ENCODE measurements at regions not wholly inside any gene's neighbourhood (a gene's known extent, or its start where the extent isn't known, plus 50 kb on each side); places are given as distances from the start of the nearest gene placed in this dataset.

DNA sequence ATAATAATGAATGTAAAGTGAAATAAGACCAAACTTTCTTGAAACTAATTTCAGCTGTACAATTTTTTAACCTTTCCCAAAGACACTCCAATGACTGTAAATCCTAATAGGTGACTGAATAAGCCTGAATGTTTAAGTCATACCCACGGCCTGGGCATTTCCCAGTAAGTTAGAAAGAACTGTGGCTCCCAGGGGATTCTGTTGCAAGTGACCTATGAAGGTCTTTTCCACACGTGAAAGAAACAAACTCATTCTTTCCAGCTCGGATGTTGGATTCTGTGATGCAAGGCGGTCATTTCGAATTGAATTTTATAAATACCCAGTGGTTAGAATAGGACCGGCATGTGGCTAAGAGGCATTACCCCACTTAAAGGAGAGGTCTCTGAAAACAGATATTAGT is 1134.4 kb downstream of the GALC start:
- DNase-seq: no peak

DNA sequence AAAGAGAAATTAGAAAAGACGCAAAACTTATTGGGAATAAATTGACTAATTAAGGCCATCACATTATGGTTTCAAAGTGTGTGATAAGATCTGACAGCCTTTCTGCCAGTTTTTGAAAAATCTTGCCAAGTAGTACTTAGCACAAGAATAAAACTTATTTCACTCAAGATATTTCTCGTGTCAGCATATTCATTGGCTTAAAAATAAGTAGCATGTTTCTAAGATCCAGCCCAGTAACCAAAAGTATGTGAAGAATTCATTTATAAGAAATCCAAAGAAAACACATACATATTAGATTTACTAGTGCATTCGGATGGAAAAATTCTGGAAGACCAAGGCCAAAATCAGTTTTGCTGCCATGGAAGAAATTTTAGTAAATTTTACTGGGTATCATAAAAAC is 1135.0 kb downstream of the GALC start:
- DNase-seq: no peak

- no peak for DNase-seq
Measured at GRCh38 chr14:86852530-86852929, 1140.5 kb downstream of the GALC start.

DNA sequence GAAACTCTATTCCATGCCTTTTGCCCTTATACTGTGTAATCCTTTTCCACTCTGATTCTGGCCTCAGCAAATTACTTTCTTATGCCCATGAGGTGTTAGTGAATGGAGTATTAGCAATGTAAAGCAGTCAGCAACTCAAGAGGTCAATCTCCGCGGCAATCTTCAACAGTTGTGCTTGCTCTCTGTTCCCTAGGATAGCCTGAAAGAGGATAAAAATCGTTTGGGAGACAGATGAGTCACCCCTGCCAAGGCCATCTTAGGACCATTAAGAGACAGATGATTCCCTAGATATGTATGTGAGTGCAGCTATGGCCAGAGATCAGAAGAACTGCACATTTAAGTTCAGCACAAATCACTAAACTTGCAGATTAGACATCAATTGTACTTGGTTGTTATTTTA is 1145.8 kb downstream of the GALC start:
- no peak for DNase-seq

DNA sequence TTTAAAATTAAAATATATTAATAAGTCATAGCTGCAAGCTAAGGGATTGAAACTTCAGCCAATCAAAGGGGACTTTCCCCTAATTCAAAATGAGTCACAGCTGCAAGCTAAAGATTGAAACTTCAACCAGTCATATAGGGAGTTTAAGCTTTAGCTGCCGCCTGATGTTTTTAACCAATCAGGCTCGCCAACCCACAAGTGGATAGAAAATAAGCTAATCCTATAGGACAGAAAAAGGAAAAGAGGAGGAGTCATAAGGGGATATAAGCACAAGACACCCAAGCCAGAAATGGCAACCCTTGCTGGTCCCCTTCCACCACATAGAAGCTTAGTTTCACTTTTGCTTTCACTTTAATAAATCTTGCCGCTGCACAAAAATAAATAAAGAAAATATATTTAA is 1154.6 kb downstream of the GALC start:
- no peak for DNase-seq

GRCh38 chr14:86826661-86827060 is 1166.3 kb downstream of the GALC start:
- DNase-seq: no peak

GRCh38 chr14:86824167-86824566 is 1168.8 kb downstream of the GALC start:
- DNase-seq: no peak

DNA sequence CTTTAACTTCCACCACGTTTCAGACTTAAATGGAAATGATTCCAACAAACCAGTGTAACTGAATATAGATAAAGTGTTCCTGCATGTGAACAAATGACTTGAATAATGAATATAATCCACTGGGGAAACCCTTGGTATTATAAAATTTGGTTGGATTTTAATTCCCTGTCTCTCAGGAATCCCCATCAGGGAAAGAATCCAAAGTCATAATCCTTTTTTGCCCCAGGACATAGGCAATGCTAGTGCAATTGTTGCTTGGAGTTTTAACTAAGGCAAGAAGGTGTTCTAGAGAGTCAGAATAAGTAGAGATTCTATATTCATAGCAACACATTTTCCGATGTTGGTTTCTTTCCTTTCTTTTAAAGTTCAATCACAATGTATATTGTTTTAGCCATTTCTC is 1169.4 kb downstream of the GALC start:
- DNase-seq: no peak

GRCh38 chr14:86815341-86815740 is 1177.6 kb downstream of the GALC start:
- no peak for DNase-seq

DNA sequence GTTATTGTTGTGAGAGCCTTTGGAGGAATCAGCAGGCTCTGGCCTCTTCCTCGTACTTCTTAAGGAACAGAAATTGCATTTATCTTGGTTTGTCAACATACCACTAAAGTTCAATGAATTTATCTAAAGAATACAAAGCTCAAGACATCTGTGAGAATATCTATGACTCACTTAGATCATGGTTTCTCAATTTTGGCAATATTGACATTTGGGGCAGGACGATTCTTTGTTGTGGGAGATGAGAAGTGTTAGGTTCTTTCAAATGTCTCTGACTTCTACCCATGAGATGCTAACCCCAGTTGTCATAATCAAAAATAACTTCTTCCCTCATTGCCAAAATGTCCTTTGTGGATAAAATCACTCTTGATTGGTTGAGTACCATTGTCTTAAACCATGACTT is 1190.3 kb downstream of the GALC start:
- DNase-seq: no peak

DNA sequence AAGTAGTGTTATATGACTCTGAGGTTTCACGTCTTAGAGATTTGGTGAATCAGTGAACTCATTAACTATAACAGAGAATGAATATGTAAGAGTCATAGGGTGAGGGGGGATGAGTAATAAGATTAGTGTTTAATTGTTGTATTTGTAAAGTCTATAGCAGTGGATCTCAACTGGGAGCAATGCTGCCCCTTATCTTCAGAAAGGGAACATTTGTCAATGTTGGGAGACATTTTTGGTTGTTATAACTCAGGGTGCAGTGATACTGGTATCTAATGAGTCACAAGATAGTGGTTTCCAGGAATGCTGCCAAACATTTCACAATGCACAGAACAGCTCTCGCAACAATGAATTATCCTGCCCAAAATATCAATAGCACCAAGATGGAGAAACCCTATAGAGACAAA is 1193.7 kb downstream of the GALC start:
- DNase-seq: no peak

- no peak for DNase-seq
Measured at GRCh38 chr14:86798330-86798729, 1194.7 kb downstream of the GALC start.

GRCh38 chr14:86797075-86797351 is 1196.0 kb downstream of the GALC start:
- DNase-seq: no peak

DNA sequence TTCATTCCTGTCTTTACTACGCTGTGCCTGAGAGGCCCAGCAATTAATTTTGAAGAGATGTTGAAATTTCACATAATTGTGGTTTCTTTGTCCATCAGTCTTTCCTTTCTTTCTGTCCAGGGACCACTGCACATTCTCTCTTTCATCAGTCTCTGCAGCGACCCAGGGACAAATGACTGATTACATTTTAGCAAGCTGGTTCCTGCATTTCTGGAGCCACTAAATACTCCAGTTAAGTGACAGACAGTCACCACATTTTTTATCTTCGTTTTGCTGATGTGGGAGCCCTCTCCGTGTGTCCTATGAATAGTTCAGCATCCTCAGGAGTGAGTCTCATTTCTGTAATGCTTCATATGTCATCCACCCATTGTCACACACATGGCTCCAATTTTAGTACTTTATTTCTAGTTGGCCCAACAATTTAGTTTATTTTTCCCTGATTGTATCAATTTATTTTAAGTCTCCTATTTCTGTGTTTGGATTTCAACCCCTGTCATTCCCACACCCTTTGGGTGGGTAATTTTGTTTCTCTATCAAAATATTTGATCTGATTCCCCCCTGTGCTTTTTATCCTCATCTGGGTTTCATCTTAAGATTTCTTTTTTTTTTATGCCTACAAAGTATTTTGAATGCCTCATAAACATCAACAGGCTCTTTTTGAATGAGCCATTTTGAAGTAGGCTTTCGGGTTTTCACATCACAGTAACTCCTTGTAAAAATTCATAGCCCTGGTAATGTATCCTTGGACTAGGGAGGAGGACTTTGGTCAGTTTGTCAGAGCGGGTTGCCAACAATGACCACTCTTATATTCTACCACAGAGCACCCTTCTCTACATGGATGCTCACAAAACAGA is 1196.5 kb downstream of the GALC start:
- DNase-seq: no peak

- no peak for DNase-seq
Measured at GRCh38 chr14:86794689-86795088, 1198.3 kb downstream of the GALC start.

DNA sequence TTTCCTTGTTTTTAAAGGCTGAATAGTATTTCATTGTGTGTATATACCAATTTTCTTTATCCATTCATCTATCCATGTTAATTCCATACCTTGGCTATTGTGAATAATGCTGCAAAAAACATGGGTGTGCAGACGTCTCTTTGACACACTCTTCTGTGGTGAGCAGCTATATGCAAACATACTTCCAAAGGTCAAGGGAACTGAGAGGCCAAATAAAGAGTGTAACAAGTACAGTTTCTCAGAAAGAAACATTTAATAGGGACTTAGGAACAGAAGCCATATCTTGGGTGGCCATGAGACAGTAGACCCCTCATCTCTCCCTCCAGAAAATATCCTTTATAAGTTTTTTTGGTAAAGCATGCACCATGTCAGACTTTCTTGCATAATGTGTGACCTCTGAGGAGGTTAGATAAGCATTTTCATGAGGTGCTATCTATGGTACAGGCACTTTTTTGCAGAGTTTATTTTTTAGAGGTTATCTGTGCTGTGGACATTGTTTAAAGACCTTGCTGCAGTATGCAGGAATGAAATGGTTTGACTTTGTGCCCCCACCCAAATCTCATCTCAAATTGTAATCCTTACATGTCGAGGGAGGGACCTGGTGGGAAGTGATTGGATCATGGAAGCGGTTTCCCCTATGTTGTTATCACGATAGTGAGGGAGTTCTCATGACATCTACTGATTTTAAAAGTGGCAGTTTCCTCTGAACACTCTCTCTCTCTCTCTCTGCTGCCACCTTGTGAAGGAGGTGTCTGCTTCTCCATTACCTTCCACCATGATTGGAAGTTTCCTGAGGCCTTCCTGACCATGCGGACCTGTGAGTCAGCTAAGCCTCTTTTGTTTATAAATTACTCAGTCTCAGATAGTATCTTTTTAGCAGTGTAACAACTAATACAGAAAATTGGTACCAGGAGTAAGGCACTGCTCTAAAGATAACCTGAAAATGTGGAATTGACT is 1202.3 kb downstream of the GALC start:
- DNase-seq: no peak

DNA sequence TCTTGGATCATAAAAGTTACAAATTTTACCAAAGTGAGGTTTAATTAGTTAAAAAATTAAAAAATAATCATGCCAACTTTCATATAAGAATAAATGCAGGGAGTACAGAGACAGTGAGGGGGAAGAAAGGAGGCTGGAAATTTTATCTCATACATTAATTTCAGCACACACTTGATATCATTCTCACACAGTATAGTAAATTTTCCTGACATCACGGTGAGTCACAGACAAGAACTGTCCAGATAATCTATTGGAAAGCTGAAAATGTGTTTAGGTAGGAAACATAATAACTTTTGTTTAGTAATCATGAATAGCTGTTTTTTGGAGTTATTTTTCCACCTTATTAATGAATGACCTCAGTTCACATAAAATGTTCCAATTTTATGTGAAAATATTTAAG is 1204.8 kb downstream of the GALC start:
- DNase-seq: no peak

DNA sequence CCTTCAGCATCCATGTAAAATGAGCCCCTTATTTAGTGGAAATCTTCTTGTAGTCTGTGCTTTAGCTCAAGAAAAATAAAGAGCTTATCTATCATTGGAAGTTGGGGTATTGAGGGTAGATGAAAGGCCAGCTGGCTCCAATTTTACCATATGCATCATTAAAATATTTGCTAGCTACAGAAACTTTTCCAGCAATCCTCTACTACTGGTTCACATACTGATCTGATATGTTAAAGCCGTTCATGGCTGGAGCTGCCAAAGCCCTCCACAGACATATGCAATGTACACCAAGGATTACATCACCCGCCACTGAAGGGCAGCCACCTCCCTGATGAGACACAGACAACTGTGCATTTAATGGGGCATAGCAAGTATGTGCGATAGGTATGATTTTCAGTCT is 1205.3 kb downstream of the GALC start:
- DNase-seq: no peak

DNA sequence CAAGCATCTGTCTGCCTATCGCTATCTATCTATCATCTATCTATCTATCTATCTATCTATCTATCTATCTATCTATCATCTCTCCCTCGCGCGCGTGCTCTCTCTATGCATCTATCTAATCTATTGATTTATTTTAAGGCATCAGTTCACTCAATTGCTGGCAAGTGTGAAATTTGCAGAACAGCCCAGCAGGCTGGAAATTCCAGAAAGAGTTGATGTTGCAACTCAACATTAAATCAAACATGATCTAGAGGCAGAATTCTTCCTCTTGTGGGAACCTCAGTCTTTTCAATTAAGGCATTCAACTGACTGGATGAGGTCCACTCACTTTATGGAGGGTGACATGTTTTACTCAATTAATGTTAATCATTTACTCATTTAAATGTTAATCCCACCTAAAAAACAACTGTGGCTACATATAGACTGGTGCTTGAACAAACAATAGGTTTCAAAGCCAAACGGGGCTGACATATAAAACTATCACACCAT is 1210.8 kb downstream of the GALC start:
- no peak for DNase-seq

DNA sequence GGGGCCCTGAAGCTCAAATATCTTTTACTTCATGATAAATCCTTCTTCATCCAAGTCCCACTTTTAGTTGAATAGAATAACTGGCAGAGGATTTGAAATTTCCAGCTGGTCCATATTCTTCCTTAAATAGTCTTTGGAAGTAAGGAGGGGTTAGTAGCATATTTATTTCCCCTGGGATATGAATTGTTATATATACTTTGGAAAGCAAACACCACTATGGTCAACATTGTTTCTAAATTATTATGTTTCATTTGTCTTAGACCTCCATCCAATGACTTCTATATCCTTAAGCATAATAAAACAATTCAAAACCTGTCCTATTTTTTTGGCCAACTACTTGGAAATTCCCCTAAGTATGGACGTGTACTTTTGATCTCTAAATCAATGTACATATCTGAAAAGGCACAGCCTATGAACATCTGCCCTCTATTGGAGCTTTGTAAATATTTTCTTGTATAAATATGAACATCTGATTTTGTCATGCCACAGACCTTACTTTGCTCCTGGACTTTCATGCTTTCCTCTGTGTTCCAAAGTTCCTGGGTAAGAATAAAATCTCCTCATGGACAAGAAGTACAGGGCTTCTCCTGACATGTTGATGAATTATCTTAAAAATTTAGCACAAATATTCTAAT is 1212.0 kb downstream of the GALC start:
- DNase-seq: no peak

- DNase-seq: no peak
Measured at GRCh38 chr14:86780461-86780860, 1212.5 kb downstream of the GALC start.

GRCh38 chr14:86779416-86779815 is 1213.6 kb downstream of the GALC start:
- DNase-seq: no peak

DNA sequence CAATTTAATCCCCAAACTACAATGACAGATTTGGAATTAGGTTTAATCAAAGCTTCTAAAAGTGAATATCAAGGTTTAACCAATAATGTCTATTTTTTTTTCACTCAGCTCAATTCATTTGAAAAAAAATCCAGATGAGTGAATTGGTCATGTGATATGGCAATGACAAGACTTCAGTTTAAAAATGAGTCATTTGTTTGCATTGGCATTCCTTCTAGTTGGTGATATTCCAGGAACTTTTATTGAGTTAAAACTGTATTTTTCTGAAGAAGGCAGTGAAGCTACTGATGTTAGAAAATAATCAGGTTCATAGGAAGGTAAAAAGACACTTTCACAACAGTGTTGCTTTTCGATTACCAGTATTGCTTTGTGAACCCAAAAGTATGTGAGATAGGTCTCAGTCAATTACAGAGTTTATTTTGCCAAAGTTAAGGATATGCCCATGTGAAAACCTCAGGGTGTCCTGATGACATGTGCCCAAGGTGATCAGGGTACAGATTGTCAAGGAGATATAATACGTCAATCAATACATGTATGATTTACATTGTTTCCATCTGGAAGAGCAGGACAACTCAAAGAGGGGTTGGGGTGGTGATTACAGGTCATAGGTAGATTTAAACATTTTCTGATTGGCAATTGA is 1214.9 kb downstream of the GALC start:
- no peak for DNase-seq

Measured in NCI-H2081 (cell line).